Parathyroid adenoma (tissue), 2 donors: ENCODE measurements at regions not wholly inside any gene's neighbourhood (a gene's known extent, or its start where the extent isn't known, plus 50 kb on each side); places are given as distances from the start of the nearest gene placed in this dataset.

Experiments
- H2AFZ ChIP-seq: fragments of 300-600 bp; sonication (generic); one replicate; pipeline ENCODE4 v1.7.0; 2017; ENCODE audit warnings: antibody characterized with exemption, mild to moderate bottlenecking
- H3K27ac ChIP-seq: fragments of 300-600 bp; sonication (generic); one replicate; pipeline ENCODE4 v1.7.0; 2017
- H3K27me3 ChIP-seq: fragments of 300-600 bp; sonication (generic); one replicate; pipeline ENCODE4 v1.7.0; 2017; ENCODE audit warnings: low read length; ENCODE audit not compliant: control insufficient read depth, insufficient read depth
- H3K36me3 ChIP-seq: fragments of 300-600 bp; sonication (generic); one replicate; pipeline ENCODE4 v1.7.0; 2017; ENCODE audit warnings: low read length; ENCODE audit not compliant: control insufficient read depth, insufficient read depth
- H3K4me1 ChIP-seq: fragments of 300-600 bp; sonication (generic); one replicate; pipeline ENCODE4 v1.7.0; 2017; ENCODE audit warnings: control low read depth
- H3K4me2 ChIP-seq: fragments of 300-600 bp; sonication (generic); one replicate; pipeline ENCODE4 v1.7.0; 2017; ENCODE audit warnings: low read length
- H3K4me3 ChIP-seq: fragments of 300-600 bp; sonication (generic); one replicate; pipeline ENCODE4 v1.7.0; 2017; ENCODE audit warnings: low read depth, low read length
- H3K79me2 ChIP-seq: fragments of 300-600 bp; sonication (generic); one replicate; pipeline ENCODE4 v1.7.0; 2017; ENCODE audit warnings: control low read depth
- H3K9ac ChIP-seq: fragments of 300-600 bp; sonication (generic); one replicate; pipeline ENCODE4 v1.7.0; 2017; ENCODE audit warnings: mild to moderate bottlenecking
- H3K9me3 ChIP-seq: fragments of 300-600 bp; sonication (generic); one replicate; pipeline ENCODE4 v1.7.0; 2017; ENCODE audit warnings: low read length; ENCODE audit not compliant: control insufficient read depth
- CTCF ChIP-seq: fragments of 300-600 bp; sonication (generic); IDR thresholded peaks from one replicate; pipeline ENCODE4 v1.7.0; 2017; ENCODE audit warnings: antibody characterized with exemption, mild to moderate bottlenecking
- donor health status: primary hyperparathyroidism.

- H3K79me2 ChIP-seq, result no peaks in the 10 kb centered on the region
- no peak for TF ChIP-seq CTCF
- H3K36me3 ChIP-seq, result no peaks in the 10 kb centered on the region
- no peak overlapping the region for H3K4me3 ChIP-seq
- H3K9me3 ChIP-seq, result no peaks in the 10 kb centered on the region
- no peak overlapping the region for H3K27ac ChIP-seq
- no peak overlapping the region for H3K4me2 ChIP-seq
- H3K4me1 ChIP-seq, result no peaks in the 10 kb centered on the region
- no peak overlapping the region for H3K9ac ChIP-seq
- no peak overlapping the region for H2AFZ ChIP-seq
- H3K27me3 ChIP-seq, result no peaks in the 10 kb centered on the region
These were observed 991.7 kb downstream of the EFNB2 start for GRCh38 chr13:105543742-105544141.

- TF ChIP-seq CTCF, result no peak
These were observed 993.9 kb downstream of the EFNB2 start for GRCh38 chr13:105541565-105541964.

GRCh38 chr13:105538346-105538745 is 997.1 kb downstream of the EFNB2 start:
- Histone ChIP-seq H3K9ac (no peak overlapping the region), H3K4me3 (no peak overlapping the region), H3K27ac (no peak overlapping the region), H3K4me1 (no peaks in the 10 kb centered on the region), H2AFZ (no peak overlapping the region), H3K9me3 (no peaks in the 10 kb centered on the region), H3K27me3 (no peaks in the 10 kb centered on the region), H3K79me2 (no peaks in the 10 kb centered on the region), H3K4me2 (no peak overlapping the region), H3K36me3 (no peaks in the 10 kb centered on the region)
- TF ChIP-seq CTCF, result no peak

More at GRCh38 chr13:105541565-105541964, 993.9 kb downstream of the EFNB2 start:
- Histone ChIP-seq H2AFZ (no peak overlapping the region), H3K9ac (no peak overlapping the region), H3K4me3 (no peak overlapping the region), H3K27me3 (no peaks in the 10 kb centered on the region), H3K9me3 (no peaks in the 10 kb centered on the region), H3K27ac (no peak overlapping the region), H3K36me3 (no peaks in the 10 kb centered on the region), H3K4me1 (no peaks in the 10 kb centered on the region), H3K4me2 (no peak overlapping the region), H3K79me2 (no peaks in the 10 kb centered on the region)

DNA sequence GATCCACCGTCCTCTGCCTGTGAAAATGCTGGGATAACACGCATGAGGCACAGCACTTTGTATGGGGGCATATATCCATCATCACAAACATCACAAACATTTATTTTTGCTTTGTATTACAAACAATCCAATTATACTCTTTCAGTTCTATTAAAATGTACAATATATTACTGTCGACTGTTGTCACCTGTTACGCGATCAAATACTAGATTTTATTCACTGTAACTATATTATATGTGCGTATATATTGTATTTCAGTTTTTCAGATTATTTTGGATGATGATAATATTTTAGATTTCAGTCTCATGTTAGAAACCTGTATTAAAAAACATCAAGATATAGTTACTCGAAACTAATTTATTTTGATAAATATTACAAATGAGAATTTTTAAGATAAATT is 998.3 kb downstream of the EFNB2 start:
- Histone ChIP-seq H3K79me2 (no peaks in the 10 kb centered on the region), H3K36me3 (no peaks in the 10 kb centered on the region), H3K27ac (no peak overlapping the region), H3K27me3 (no peaks in the 10 kb centered on the region), H3K4me1 (no peaks in the 10 kb centered on the region), H3K9ac (no peak overlapping the region), H3K9me3 (no peaks in the 10 kb centered on the region), H2AFZ (no peak overlapping the region), H3K4me3 (no peak overlapping the region), H3K4me2 (no peak overlapping the region)
- no peak for TF ChIP-seq CTCF

DNA sequence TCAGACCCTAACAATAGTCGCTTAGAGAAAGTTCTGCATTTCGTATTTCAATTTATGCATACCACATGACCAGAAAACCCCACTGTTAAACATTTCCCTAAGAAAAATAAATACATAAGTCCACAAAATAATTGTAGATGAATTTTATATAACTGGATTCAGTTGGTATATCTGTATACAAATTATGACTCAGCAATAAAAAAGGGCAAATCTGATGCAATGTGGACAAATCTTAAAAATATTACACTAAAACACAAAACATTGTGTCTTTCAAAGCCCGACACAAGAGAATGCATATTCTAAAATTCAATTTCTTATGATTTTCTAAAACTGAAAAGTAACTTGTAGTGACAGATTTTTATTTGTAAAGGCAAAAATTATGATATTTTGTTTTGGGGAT is 1005.0 kb downstream of the EFNB2 start:
- Histone ChIP-seq H3K27me3 (no peaks in the 10 kb centered on the region), H3K9ac (no peak overlapping the region), H3K4me3 (no peak overlapping the region), H3K36me3 (no peaks in the 10 kb centered on the region), H3K27ac (no peak overlapping the region), H3K79me2 (no peaks in the 10 kb centered on the region), H3K9me3 (no peaks in the 10 kb centered on the region), H3K4me2 (no peak overlapping the region), H2AFZ (no peak overlapping the region), H3K4me1 (no peaks in the 10 kb centered on the region)
- no peak for TF ChIP-seq CTCF
